HUDEP-2 (cell line): ENCODE measurements at regions not wholly inside any gene's neighbourhood (a gene's known extent, or its start where the extent isn't known, plus 50 kb on each side); places are given as distances from the start of the nearest gene placed in this dataset.

Experiments used
- DNase-seq, 76 experiments: peaks; one replicate each; lab custom pipeline; 2025; ENCODE audit not compliant: unreplicated experiment in 76 of 76; lab: John Stamatoyannopoulos, UW

DNA sequence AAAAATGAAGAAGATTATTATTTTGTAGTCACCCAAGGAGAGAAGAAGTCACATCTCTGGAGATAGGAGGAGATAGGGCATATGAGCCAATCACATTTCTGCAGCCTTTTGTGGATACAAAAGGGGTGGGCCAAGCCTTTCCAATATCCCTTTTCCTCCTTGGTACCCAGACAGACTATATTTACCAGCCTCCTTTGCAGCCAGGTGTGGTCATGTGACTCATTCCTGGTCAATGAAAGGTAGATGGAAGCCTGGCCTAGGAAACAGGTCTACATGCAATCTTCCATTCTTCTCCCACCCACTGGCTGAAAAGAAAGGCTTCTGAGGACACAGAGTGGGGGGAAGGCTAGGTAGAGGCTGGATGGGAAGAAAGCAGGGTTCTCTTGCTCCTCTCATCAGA, 58.1 kb upstream of the ERG start:
- DNase-seq, result no peak

GRCh38 chr21:38561205-38561604, 62.9 kb upstream of the ERG start:
- DNase-seq, result no peak

DNA sequence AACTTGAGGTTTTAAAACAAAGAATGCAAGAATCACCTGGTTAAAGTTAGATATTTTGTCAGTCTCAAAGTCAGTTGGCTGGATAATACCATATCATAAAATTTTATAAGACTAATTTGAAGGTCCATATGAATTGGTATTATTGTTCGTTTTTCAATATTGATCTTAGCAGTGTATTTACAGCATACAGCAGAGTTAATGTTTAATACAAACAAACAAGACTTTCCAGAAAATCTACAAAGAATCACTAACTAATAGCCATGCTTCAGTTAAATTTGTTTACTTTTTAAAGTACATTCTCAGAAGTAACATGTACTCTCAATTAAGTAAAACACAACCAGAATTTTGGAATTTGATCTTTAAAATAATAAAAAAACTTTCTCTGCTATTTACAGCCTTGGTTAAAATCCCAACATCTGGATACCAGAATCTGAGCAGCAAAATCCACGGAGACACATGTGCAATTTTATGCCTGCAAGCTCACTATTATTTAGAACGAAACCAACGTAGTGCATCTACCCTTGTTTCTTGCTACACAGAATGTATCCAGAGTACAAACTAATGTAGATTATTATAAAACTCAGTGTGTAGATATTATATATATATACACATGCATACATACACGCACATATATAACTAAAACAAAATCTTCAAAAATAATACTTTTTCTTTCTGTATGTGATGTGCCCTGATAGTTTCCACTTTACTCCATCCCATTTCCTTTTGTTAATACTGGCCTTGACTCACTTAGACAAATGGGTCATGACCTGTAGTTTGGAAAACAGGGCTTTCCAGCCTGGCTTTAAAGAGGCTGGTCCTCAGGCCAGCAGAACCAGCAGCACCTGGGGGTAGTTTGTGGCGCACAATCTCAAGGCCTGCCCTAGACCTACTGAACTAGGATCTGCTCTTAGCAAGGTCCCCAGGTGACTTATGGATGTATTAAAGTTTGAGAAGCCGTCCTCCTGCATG, 63.6 kb upstream of the ERG start:
- no peak for DNase-seq

- DNase-seq, result no peak
Measured at GRCh38 chr21:38567335-38567969, 69.2 kb upstream of the ERG start.

- no peak for DNase-seq
Measured at GRCh38 chr21:38567970-38568360, 69.7 kb upstream of the ERG start.

DNA sequence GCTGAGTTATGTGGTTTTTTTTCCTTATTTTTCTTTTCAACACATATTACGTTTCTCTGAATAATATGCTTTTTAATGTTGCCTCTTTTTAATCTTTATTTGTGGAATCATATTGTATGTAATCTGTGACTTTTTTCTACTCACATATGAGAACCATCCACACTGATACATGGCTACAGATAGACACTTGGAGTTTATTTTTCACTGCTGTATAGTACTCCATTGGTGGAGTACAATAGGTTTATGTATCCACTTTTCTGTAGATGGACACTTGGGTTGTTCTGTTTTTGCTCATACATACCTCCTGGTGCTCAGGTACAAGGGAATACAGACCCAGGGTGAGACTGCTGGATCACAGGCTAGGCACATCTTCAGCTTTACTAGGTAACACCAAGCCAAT, 71.5 kb upstream of the ERG start:
- DNase-seq, result no peak

GRCh38 chr21:38570596-38570995, 72.3 kb upstream of the ERG start:
- no peak for DNase-seq

GRCh38 chr21:38574895-38575575, 76.8 kb upstream of the ERG start:
- DNase-seq, result no peak

- DNase-seq, result no peak
Measured at GRCh38 chr21:38577887-38578286, 79.6 kb upstream of the ERG start.

DNA sequence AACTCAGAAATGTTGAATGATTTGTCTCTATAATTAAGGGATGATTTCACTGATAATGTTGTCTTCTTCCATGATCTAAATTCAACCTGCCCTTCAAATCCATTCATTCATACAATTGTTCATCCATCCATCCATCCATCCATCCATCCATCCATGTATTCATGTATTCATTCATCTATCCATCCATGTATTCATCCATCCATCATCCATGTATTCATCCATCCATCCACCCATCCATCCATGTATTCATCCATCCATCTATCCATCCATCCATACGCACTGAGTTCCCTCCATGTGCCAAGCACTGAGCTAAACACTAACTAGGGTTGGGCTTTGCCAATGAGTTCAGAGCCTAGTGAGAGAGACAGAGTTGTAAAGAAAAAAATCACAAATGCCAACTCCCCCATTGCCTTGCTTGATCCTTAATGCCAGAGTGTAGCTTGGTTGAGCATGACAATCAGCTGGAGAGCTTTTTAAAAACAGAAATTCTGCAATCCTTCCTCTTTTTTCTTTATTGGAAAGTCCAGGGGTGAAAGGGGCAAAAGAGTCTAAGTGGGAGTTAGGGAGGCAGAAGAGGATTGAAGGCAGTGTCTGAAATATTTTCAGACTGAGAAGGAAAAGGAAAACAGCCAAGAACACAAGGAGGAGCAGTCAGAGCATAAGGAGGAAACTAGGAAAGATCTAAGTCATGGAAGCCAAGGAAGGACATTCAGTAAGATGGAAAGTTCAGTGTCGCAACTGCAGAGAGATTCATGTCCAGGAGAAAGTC, 92.4 kb upstream of the ERG start:
- no peak for DNase-seq

DNA sequence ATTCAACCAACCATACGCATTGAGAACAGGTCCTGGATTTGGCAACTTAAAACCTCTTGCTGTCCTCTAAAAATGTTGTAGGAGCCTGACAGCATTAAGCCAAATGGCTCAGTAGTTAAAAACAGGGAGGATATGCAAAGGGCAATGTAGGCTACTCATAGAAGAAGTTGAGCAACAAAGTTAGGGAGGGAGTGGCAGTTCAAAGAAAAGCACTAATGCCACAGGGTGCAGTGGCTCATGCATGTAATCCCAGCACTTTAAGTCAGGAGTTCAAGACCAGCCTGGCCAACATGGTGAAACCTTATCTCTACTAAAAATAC, 92.9 kb upstream of the ERG start:
- no peak for DNase-seq

DNA sequence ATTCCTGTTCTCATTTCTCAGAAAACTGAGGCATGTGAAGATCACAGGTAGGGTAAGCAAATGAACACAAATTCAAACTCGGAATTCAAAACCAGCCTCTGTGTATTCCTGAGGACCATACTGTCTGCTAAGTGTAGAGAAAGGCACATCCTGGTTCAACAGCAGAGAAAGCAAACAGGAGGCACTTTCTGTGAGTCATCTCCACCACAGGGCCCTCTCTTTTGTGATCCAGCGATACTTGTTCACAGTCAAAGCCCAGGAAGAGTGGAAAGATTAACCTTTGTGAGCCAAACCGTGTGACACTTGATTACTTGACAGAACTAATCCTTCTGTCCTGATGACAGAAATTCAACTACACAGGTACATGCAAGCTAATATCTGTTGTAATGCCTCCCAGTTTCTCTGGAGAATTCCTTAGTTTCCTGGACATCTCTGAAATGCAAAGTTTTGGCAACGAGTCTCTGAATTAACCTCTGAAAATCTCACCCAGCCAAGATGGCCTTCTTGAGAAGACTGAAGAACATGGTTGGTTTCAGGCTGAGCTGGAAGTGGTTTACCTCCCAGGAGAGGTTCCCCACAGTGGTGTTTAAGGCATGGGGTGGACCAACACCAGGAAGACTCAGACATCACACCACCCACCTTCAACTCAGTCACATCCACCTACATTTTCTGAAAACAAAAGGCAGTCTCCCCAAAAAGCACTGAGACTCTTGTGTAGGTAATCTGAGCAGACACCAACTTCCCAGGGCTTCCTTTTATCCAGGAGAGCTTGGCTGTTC, 98.2 kb upstream of the ERG start:
- DNase-seq, result no peak

- no peak for DNase-seq
Measured at GRCh38 chr21:38597421-38597820, 99.1 kb upstream of the ERG start.

DNA sequence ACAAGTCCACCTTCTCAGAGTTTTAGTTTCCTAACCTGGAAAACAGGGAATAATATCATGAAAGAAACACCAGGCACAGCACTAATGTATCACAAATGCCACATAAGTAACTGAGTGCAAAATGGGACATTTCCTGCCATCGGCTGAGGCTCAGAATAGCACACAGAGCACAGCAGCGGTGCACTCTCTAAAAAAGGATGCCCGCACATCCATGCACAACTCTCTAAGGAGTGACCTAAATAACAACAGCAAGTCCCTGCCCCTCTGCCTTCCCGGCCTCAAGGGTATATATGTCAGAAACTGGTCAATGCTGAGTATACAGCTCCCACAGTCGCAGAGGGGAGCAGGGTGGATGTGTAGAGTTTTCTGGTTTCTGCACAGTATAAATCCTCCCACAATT, 100.1 kb upstream of the ERG start:
- DNase-seq, result no peak

DNA sequence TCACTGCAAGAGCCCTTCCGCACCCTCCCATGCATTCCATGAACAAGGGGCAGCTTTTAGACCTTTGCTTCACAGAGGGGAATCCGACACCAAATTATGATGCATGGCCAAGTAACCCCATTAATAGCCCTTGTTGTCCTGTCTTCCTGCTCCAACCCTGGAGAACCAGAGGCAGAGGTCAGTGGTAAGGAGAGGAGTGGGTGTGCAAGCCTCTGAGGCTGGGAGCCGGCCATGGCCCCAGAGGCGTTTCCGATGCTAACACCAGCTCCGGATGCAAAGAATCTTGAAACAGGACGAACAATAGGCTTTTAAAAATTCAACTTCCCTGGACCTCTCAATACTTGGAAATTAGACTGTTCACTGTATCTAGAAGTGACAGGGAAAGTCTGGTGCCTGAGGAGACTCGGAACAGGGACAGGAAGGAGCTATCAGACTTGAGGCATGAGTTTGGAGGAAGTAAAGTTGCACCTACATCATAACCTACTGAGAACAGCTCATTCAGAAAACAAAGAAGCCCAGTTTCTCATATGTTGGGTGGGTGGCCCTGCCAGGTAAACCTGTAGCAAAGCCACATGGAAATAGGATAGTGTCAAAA, 101.2 kb upstream of the ERG start:
- DNase-seq, result no peak

DNA sequence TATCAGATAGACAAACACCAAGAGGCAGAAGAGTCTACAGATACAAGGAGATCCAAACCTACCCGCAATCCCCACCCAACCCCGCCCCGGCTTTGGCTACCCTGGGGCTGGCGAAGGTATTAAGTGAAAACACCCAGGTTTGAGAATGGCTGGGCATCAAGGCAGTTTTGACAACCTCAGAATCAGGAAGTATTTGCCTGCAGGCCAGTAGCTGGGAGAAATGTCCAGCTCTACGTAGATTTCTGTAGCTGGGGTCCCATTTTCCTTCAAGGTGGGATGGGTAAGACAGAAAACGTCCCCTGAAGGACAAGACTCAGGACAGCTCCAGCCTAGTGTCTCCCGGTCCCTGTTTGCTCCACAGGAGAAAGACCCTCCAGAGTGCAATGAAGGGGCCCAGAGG, 101.8 kb upstream of the ERG start:
- DNase-seq, result no peak

GRCh38 chr21:38605236-38605635, 107.0 kb upstream of the ERG start:
- no peak for DNase-seq

- no peak for DNase-seq
Measured at GRCh38 chr21:38609580-38609979, 111.3 kb upstream of the ERG start.

DNA sequence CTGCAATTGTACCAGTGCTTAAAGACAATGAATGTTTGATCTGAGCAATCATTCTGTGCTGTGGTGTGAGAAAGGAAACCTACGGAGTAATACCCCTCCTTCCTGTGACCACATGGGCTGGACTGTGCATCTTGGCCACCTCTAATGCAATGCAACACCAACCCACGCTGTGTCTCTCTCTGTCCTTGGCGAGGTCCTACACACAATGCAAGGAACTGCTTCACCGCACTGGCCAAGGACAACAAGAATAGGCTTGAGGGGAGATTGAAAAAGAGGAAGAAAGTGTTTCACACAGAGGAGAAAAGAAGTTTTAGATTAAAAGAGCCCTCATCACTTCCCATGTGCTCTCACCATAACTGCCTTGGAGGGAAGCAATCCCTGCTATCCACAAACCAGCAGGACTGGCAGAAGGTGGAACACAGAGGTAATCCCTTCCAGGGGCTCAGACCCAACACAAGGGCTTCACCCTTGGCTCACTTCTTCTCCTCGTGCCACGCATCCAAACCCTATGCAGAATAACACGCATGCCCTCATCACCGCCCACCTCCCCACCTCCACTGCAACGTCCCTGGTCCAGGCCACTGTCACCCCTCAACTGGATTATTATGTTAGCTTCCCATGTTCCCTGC, 112.5 kb upstream of the ERG start:
- no peak for DNase-seq
